RWPE1 (cell line): ENCODE measurements at regions not wholly inside any gene's neighbourhood (a gene's known extent, or its start where the extent isn't known, plus 50 kb on each side); places are given as distances from the start of the nearest gene placed in this dataset.

ENCODE experiments used
- CTCF ChIA-PET: fragments of 350-600 bp; sonication (Branson Sonifier 250); formaldehyde crosslinking; extraction: SDS; loops from one replicate; lab custom pipeline; 2021; lab: Yijun Ruan, JAX
- POLR2A ChIA-PET: fragments of 400-600 bp; formaldehyde crosslinking; extraction: SDS; loops from one replicate; lab custom pipeline; 2020; ENCODE audit warnings: antibody characterized with exemption; ENCODE audit not compliant: low non-redundant PET; lab: Yijun Ruan, JAX
- DNase-seq: peaks from one replicate; pipeline ENCODE4 v3.0.0; 2012; ENCODE audit warnings: low spot score
- H3K27ac ChIP-seq: fragments of 450-650 bp; 2 replicates; pipeline ENCODE4 v1.5.1; 2017
- CTCF ChIP-seq: fragments of 450-650 bp; conservative IDR thresholded peaks from 2 replicates; pipeline ENCODE4 v1.5.1; 2017; ENCODE audit warnings: low read depth, mild to moderate bottlenecking

GRCh38 chr17:27390540-27390939 lies 65.7 kb upstream of the KSR1 start:
- ChIA-PET POLR2A (no interaction called here), CTCF (no interaction called here)
- no peak for TF ChIP-seq CTCF
- no peak for DNase-seq
- H3K27ac ChIP-seq = no peak overlapping the region

- ChIA-PET CTCF (no interaction called here), POLR2A (no interaction called here)
- no peak for DNase-seq
- no peak for TF ChIP-seq CTCF
- no peak overlapping the region for H3K27ac ChIP-seq
Observed at GRCh38 chr17:27391427-27391826, 64.8 kb upstream of the KSR1 start.

GRCh38 chr17:27396045-27396444 lies 60.2 kb upstream of the KSR1 start:
- POLR2A ChIA-PET = no interaction called here
- CTCF ChIA-PET = no interaction called here
- H3K27ac ChIP-seq = no peak overlapping the region
- no peak for TF ChIP-seq CTCF
- DNase-seq = no peak

- TF ChIP-seq CTCF = no peak
- DNase-seq = no peak
- POLR2A ChIA-PET = no interaction called here
- H3K27ac ChIP-seq = no peak overlapping the region
- CTCF ChIA-PET = no interaction called here
Observed at GRCh38 chr17:27396941-27397340, 59.3 kb upstream of the KSR1 start.

- CTCF ChIA-PET = no interaction called here
- TF ChIP-seq CTCF = no peak
- POLR2A ChIA-PET = no interaction called here
- DNase-seq = no peak
- H3K27ac ChIP-seq = no peak overlapping the region
Observed at GRCh38 chr17:27398691-27399090, 57.6 kb upstream of the KSR1 start.

- H3K27ac ChIP-seq = no peak overlapping the region
- TF ChIP-seq CTCF = no peak
- CTCF ChIA-PET = no interaction called here
- POLR2A ChIA-PET = interaction anchor here (0.5 kb wide), 1 partner anchor 20 kb away, joined by 7 read pairs; no protein-coding TSS in a partner anchor
- DNase-seq = no peak
Observed at GRCh38 chr17:27400991-27401390, 55.3 kb upstream of the KSR1 start.

- ChIA-PET POLR2A (no interaction called here), CTCF (no interaction called here)
- no peak overlapping the region for H3K27ac ChIP-seq
- no peak for DNase-seq
- TF ChIP-seq CTCF = no peak
Observed at GRCh38 chr17:27402943-27403342, 53.3 kb upstream of the KSR1 start.
